ENCODE measurements at regions not wholly inside any gene's neighbourhood (a gene's known extent, or its start where the extent isn't known, plus 50 kb on each side); places are given as distances from the start of the nearest gene placed in this dataset.

DNA sequence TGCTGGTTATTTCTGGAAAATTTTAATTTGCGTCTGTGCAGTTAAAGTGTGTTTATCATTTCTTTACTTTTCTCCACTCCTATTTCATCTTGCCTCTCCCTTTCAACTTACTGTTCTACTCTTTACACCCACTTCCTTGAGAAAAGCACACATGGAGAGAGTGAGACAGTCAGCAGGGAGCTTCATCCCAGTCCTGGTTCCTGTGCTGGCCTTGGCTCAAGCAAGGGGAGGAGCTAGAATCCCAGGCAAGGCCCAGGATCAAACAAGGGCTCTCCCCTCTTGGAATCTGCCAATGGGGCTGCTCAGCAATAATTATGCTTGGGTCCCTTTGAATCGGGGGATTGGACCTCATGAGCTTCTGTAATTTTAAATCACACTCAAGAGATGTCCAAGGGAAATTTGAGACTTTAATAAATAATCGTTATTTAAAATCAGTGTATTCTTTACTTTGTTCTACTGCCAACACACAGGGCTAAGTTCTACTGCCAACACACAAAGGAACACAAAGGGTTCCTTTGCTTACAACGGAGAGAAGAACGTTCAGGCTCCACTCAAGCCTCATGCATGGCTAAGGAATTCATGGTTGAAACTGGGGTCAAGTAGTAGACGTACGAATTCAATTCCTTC is 439.3 kb upstream of the DAB2 start:
- DNase-seq, result no peak

GRCh38 chr5:39857041-39857440 is 432.3 kb upstream of the DAB2 start:
- no peak for DNase-seq

DNA sequence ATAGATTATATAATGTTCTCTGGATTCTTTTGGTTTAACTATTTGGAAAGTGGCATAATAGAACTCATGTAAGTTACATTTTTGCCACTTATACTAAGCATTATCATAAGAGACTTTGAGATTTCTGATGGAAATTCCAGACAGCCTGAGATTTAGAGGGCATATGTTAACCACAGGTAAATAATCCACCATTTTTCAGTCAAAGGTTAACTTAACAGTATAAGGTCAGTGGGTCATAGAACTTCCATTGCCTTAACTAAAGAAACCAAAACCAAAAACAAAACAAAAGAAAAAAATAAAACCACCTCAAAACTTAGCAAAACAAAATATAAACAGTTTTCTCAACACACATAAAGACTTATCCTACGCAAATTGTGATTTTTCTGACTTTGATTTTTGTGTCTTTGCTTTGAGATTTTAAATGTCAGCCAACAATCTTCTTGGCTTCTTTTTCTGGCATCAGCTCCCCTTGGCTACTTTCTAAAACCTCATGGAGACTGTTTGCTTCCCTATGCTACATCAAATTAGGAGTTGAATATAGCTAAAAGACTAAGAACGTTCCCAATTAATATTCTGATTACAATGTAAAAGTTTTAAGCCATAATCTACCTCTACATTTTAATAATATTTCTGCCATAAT is 430.1 kb upstream of the DAB2 start:
- no peak for DNase-seq

- no peak for DNase-seq
Observed at GRCh38 chr5:39850291-39850690, 425.5 kb upstream of the DAB2 start.

GRCh38 chr5:39846144-39846543 is 421.4 kb upstream of the DAB2 start:
- no peak for DNase-seq

- no peak for DNase-seq
Observed at GRCh38 chr5:39843767-39844166, 419.0 kb upstream of the DAB2 start.

- no peak for DNase-seq
Observed at GRCh38 chr5:39835371-39835770, 410.6 kb upstream of the DAB2 start.

- DNase-seq, result no peak
Observed at GRCh38 chr5:39829441-39829840, 404.7 kb upstream of the DAB2 start.

GRCh38 chr5:39826051-39826450 is 401.3 kb upstream of the DAB2 start:
- DNase-seq, result no peak

DNA sequence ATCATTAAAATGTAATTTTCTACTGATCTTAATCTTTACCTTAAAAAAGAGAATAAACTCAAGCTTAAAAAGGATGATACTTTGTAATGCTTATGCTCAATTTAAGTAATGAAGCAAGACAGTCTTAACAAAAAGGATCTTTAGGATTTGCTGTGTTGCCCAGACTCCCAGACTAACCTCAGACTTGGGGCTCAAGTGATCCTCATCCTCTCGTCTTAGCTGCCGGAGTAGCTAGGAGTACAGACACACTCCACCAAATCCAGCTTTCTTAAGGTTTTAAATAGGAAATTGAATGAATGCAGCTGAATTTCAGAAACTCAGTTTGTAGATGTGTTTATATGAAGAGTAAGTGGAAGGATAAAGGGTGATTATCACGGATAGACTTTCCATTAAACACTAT is 400.5 kb upstream of the DAB2 start:
- no peak for DNase-seq

DNA sequence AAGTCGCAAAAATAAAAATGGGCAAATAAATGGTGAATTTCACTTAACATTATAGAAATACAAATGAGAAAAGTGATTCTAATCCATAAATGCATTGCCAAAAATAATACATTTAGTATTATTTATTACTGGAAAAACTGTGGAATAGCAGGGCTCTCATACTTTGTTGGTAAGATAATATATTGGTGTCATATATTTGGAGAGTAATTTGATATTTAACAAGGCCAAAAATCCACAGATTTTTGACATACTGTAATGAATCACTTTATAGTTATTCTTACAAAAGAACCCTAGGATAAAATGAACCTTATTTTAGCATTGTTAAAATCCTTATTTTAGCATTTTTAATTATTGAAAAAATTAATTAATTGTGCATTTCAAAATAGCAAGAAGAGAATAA is 397.2 kb upstream of the DAB2 start:
- DNase-seq, result no peak

DNA sequence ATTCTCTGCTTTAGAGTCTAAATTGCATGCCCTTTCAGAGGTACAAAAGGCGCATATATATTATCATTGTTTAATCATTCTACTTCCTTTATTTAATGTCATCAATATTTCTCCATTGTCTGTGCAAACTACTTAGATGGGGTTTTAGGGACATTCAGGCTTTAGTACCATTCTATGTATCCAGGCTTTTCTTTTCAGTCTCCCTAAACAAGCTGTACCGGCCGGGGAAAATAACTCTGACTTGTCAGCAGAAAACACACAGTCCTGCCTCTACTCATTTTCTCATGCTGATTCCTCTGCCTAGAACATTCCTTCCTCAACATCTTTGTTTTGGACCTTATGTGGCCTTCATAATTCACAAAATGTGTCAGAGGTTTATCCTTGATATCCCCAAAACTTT is 392.1 kb upstream of the DAB2 start:
- no peak for DNase-seq

- no peak for DNase-seq
Observed at GRCh38 chr5:39816156-39816845, 391.5 kb upstream of the DAB2 start.

GRCh38 chr5:39815711-39816110 is 390.9 kb upstream of the DAB2 start:
- no peak for DNase-seq

DNA sequence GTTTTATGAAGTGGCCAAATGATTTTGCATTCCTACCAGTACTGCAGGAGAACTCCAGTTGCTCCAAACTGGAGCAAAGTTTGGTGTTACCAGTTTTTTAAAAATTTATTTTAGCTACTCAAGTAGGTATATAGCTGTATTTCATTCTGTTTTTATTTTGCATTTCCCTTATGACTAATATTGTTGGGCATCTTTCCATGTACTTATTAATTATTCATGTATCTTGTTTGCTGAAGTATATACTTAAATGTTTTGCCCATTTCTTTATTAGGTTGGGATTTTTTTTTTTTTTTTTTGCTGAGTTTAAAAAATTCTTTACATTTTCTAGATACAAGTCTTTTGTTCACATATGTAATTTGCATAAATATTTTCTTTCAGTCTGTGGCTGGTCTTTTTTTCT is 386.6 kb upstream of the DAB2 start:
- DNase-seq, result no peak

- DNase-seq, result no peak
Observed at GRCh38 chr5:39808656-39809055, 383.9 kb upstream of the DAB2 start.

GRCh38 chr5:39801306-39801705 is 376.5 kb upstream of the DAB2 start:
- no peak for DNase-seq

DNA sequence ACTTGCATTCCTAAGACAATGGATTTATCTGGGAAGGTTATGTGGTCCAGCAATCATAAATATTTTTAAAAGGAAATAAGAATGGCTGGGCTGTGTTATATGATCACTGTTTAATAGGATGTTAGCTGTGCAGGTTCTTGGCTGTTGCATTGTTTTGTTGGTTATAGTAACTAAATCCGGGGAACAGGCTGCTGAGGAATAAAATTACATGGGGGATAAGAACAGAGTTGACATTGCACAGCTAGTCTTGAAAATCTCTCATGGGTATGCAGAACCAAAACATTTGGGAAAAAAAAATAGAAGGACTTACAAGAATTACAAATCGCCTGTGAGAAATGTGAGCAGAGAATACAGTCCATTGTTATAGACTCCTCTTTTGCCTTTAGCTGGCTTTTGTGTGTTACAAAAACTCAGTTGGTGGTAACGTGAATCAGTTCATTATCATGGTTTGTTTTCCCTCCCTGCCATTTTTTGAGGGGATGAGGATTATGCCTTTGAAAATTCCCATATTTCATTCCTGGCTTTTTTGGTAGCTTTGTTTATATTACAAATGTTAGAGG is 375.3 kb upstream of the DAB2 start:
- DNase-seq, result no peak

GRCh38 chr5:39799242-39799641 is 374.5 kb upstream of the DAB2 start:
- no peak for DNase-seq

DNA sequence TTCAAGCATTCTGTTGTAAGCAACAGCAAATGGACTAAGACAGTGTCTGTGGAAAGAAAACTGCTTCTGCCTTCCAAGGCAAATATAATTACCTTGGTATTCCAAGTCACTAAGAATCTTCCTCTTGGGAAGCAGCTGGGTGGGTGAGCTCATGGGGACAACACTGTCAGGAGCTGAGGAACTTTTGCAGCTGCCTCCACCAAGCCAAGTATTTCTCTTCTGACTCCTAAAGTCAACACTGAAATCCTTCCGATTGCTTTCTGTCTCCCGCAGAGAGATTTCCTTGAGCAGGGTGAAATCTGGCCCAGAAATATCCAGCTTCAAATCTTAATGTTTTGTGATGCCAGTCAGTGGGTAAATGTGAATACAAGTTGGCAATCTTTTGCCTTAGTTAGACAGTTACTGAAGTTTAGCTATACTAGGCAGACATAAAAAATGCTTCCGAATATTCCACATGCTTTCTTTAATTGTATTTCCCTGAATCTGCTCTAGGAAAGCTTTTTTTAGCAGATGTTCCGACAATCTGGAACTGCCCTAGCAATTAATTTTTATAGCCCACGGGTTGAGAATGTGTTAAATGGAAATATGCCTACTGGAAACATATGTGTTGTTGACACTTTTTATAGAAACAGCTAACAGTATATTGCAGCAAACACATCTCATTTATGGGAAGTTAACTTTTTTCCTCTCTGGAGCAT is 369.9 kb upstream of the DAB2 start:
- DNase-seq, result no peak

- no peak for DNase-seq
Observed at GRCh38 chr5:39785410-39785809, 360.6 kb upstream of the DAB2 start.

GRCh38 chr5:39783756-39784421 is 359.1 kb upstream of the DAB2 start:
- DNase-seq, result no peak

DNA sequence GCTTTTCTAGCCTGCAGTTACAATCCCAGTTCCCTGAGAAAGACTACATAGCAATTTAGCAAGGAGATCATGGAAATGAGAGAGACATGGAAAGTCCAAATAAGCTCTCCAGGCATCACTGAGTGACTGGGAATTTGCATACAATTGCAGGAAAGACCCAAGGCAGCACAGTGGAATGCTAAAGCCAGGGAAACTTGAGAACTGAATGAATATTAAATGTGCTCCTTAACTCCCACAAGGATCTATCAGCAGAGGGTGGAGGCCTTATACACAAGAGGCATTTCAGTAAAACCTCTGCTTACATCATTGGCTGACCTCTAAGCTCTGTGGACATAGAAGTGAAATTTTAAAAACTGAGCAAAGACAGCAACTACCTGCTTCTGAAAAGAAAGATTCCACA is 355.6 kb upstream of the DAB2 start:
- DNase-seq, result no peak

All from NCI-H1092 treated with DMSO at 0.1 percent for 48 hours (cell line).